ENCODE measurements at regions not wholly inside any gene's neighbourhood (a gene's known extent, or its start where the extent isn't known, plus 50 kb on each side); places are given as distances from the start of the nearest gene placed in this dataset.
"Not testable (repeated sequence)": the region's sequence is repeated elsewhere in the genome, so short reads cannot be mapped to it uniquely, and the experiment has no call there.

- DNase-seq (ENCODE audit: low read depth), result no peak
Measured at GRCh38 chr1:239931341-239931740, 160.3 kb upstream of the FMN2 start.

- no peak for DNase-seq (ENCODE audit: low read depth)
Measured at GRCh38 chr1:239939602-239940001, 152.1 kb upstream of the FMN2 start.

GRCh38 chr1:239943761-239944160, 147.9 kb upstream of the FMN2 start:
- DNase-seq (ENCODE audit: low read depth), result no peak

GRCh38 chr1:239944666-239945065, 147.0 kb upstream of the FMN2 start:
- no peak for DNase-seq (ENCODE audit: low read depth)

GRCh38 chr1:239947801-239948200, 143.9 kb upstream of the FMN2 start:
- peak; percentile 47 for DNase-seq (ENCODE audit: low read depth)

- DNase-seq (ENCODE audit: low read depth), result peak; percentile 83
Measured at GRCh38 chr1:239951511-239952140, 140.1 kb upstream of the FMN2 start.

- DNase-seq (ENCODE audit: low read depth), result peak; percentile 40
Measured at GRCh38 chr1:239952348-239953308, 139.1 kb upstream of the FMN2 start.

GRCh38 chr1:239954836-239955235, 136.8 kb upstream of the FMN2 start:
- no peak for DNase-seq (ENCODE audit: low read depth)

GRCh38 chr1:239955431-239955830, 136.3 kb upstream of the FMN2 start:
- DNase-seq (ENCODE audit: low read depth), result no peak

- DNase-seq (ENCODE audit: low read depth), result no peak
Measured at GRCh38 chr1:239956263-239956662, 135.4 kb upstream of the FMN2 start.

- no peak for DNase-seq (ENCODE audit: low read depth)
Measured at GRCh38 chr1:239958063-239958462, 133.6 kb upstream of the FMN2 start.

- DNase-seq (ENCODE audit: low read depth), result no peak
Measured at GRCh38 chr1:239960366-239960765, 131.3 kb upstream of the FMN2 start.

- no peak for DNase-seq (ENCODE audit: low read depth)
Measured at GRCh38 chr1:239963856-239964255, 127.8 kb upstream of the FMN2 start.

- peak; percentile 69 for DNase-seq (ENCODE audit: low read depth)
Measured at GRCh38 chr1:239976130-239976968, 115.3 kb upstream of the FMN2 start.

- no peak for DNase-seq (ENCODE audit: low read depth)
Measured at GRCh38 chr1:239977416-239977815, 114.3 kb upstream of the FMN2 start.

GRCh38 chr1:239979456-239979855, 112.2 kb upstream of the FMN2 start:
- DNase-seq (ENCODE audit: low read depth), result no peak

- DNase-seq (ENCODE audit: low read depth), result no peak
Measured at GRCh38 chr1:239982762-239983161, 108.9 kb upstream of the FMN2 start.

GRCh38 chr1:239985044-239985443, 106.6 kb upstream of the FMN2 start:
- no peak for DNase-seq (ENCODE audit: low read depth)

GRCh38 chr1:239987103-239987745, 104.5 kb upstream of the FMN2 start:
- peak; percentile 78 for DNase-seq (ENCODE audit: low read depth)

GRCh38 chr1:239989990-239990389, 101.7 kb upstream of the FMN2 start:
- no peak for DNase-seq (ENCODE audit: low read depth)

GRCh38 chr1:239992566-239992965, 99.1 kb upstream of the FMN2 start:
- not testable (repeated sequence) for DNase-seq (ENCODE audit: low read depth)

- no peak for DNase-seq (ENCODE audit: low read depth)
Measured at GRCh38 chr1:239993366-239993765, 98.3 kb upstream of the FMN2 start.
